GM12865 (cell line): ENCODE measurements at regions not wholly inside any gene's neighbourhood (a gene's known extent, or its start where the extent isn't known, plus 50 kb on each side); places are given as distances from the start of the nearest gene placed in this dataset.

Source experiments
- DNase-seq: peaks from one replicate; pipeline ENCODE4 v3.0.0; 2010; ENCODE audit warnings: low read depth
- H3K4me3 ChIP-seq: 2 replicates; pipeline ENCODE4 v1.5.1; 2011; ENCODE audit warnings: mild to moderate bottlenecking, low read depth, low read length, control low read depth
- CTCF ChIP-seq: IDR thresholded peaks from 2 replicates; pipeline ENCODE4 v1.5.1; 2011; ENCODE audit warnings: low read length, control low read depth, low read depth, inconsistent platforms; ENCODE audit not compliant: insufficient read depth; ENCODE audit errors: missing control alignments

- DNase-seq = no peak
- no peak overlapping the region for H3K4me3 ChIP-seq
- no peak for TF ChIP-seq CTCF
Observed at GRCh38 chr1:177472567-177472966, 301.8 kb downstream of the BRINP2 start.

GRCh38 chr1:177471244-177471643 lies 300.5 kb downstream of the BRINP2 start:
- no peak overlapping the region for H3K4me3 ChIP-seq
- DNase-seq = no peak
- no peak for TF ChIP-seq CTCF

DNA sequence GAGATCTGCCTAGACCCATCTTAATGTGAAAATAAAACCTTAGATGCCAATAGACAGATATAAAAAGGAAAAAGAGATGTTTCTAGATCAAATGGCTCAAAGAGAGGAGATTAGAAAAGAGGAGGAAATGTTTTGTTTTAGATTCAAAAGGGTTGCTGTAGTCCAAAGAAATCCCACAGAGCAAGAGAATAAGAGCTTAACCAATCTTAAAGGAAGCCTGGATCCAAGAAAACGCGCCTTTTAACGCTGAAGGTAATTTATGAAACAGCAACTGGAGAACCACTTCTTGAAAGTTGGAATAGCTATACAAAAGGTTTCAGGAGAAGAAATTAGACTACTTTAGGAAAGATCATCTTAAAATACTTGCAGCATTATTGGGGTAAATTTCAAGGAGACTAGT lies 298.8 kb downstream of the BRINP2 start:
- no peak overlapping the region for H3K4me3 ChIP-seq
- no peak for DNase-seq
- TF ChIP-seq CTCF = no peak

- no peak for TF ChIP-seq CTCF
- H3K4me3 ChIP-seq = no peak overlapping the region
- DNase-seq = no peak
Observed at GRCh38 chr1:177466286-177466685, 295.5 kb downstream of the BRINP2 start.

DNA sequence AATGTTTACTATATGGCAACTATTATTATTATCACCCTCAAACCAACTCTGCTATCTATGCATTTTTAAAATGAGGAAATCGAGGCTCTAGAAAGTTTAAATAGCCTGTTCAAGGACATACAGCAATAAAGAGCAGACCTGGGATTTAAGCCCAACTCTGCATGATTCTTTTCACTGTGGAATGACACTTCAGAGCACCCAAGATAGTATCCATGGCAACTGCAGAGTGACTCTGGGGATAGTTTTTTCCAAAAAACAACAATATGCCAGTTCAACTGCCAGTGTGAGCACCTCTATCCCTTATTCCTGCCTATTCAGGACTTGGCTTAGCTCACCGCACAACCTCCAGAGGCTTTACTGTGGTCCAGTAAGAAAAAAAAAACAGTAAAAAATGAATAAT lies 293.9 kb downstream of the BRINP2 start:
- DNase-seq = no peak

DNA sequence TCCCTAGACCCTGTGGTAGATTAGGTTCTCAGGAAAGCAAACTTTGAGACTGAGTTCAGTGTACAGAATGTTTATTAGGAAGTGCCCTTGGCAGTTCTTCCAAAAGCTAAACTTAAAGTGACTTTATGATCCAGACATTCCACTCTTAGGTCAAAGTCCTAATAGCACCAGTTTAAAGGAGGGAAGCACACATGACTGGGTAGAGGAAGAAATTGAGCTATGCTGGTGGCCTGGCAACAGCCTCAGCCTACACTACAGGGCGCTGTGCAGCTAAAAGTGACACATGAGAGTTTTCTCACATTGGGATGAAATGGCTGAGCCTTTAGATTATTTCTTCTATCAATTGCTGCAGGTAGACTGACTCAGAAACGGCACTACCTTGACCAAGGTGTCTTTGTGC lies 280.4 kb downstream of the BRINP2 start:
- DNase-seq = no peak

More for the DNA sequence above, 293.9 kb downstream of the BRINP2 start:
- TF ChIP-seq CTCF = no peak
- no peak overlapping the region for H3K4me3 ChIP-seq

More for the DNA sequence above, 280.4 kb downstream of the BRINP2 start:
- TF ChIP-seq CTCF = no peak
- H3K4me3 ChIP-seq = no peak overlapping the region
